HG02870 (cell line): ENCODE measurements at regions not wholly inside any gene's neighbourhood (a gene's known extent, or its start where the extent isn't known, plus 50 kb on each side); places are given as distances from the start of the nearest gene placed in this dataset.
A peak's percentile ranks its signal among the peaks of the same experiment; 100 is the strongest.
"Not testable (repeated sequence)": the region's sequence is repeated elsewhere in the genome, so short reads cannot be mapped to it uniquely, and the experiment has no call there.

Source experiments
- ATAC-seq: cut with Tn5 transposase; IDR thresholded peaks from one replicate; pipeline ENCODE4 v1.9.1; 2021; ENCODE audit warnings: mild to moderate bottlenecking, moderate library complexity; ENCODE audit not compliant: unreplicated experiment

DNA sequence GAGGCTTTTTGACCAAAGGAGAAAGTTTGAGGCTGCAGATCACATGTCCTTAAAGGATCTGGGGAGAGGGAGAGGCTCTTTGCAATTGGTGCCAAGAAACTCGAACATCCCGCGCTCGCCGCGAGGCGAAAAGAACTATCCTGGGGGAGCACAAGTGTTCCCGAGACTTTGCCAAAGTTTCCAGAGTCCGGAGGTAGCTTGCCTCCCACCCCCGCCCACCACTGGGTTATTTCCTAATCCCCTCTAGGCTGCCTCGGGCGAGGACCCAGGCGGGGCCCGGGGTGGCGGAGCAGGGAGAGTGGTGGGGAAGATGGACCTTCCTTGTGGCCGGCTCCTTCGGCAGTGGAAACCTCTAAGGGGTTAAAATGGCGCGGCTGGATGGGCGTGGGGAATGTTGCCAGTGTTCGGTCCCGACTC, 114.5 kb downstream of the KCNRG start:
- no peak for ATAC-seq

GRCh38 chr13:50130123-50130946, 115.1 kb downstream of the KCNRG start:
- ATAC-seq: no peak

DNA sequence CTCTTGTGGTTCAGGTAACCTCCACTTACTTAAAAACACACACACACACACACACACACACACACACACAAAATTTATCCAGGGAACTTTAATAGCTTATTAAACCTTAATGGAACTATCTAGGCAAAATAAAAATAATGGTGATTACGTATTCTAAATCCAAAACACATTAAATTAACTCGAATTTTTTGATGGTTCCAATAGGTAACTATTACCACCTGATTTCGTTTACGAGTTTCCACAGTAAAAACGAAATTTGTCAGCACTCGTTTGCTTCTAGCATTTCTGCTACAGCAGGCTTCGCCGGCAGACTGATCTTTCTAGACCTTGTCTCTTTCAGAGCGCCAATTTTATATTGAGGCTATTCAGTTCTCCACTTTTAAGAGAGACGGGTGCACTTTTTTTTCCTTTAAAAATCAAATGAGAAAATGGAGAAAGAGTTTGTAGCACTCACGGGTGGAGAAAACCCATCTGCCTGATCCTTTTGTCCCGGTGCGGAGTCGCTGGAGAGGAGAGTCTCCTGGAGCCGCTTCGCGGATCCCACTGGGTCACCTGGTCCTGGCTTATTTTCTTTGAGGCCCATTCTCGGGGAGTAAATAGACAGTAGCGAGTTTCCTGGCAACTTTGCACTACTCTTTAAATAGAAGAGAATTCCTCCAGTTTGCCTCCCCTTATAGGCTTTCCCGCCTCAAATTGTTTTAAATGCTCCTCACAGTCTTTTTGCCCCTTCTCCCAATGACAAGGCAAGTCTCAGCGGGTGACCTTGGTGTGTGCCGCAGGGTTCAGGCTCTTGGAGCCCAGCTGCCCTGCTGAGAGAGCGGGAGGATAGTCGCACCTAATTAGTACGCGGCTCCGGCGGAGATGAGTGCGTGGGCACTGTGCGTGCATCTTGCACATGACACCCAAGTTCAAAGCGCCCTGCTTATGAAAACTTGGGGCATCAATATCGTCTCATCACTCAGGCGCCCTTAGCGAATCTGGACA, 117.0 kb downstream of the KCNRG start:
- ATAC-seq: no peak

DNA sequence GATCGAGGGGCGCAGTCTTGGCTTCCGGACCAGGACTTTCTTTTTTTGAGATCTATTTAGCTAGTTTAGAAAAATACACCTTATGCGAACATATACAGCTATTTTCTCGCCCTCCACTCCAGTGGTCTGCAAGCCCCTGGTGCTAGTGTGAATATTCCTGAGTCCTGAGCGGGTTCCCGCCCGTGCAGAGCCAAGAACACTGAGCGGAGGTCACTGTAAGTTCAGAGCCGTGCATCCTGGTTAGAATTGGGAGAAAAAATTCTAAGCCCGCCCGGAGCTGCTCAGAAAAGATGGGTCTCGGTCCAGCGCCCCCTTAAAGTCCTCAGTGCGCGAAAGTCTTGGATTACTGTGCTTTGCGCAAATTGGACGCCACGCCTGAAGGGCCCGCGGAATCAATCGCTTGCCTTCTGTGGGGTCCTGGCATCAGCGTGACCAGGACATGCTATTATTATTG, 117.7 kb downstream of the KCNRG start:
- ATAC-seq: no peak

DNA sequence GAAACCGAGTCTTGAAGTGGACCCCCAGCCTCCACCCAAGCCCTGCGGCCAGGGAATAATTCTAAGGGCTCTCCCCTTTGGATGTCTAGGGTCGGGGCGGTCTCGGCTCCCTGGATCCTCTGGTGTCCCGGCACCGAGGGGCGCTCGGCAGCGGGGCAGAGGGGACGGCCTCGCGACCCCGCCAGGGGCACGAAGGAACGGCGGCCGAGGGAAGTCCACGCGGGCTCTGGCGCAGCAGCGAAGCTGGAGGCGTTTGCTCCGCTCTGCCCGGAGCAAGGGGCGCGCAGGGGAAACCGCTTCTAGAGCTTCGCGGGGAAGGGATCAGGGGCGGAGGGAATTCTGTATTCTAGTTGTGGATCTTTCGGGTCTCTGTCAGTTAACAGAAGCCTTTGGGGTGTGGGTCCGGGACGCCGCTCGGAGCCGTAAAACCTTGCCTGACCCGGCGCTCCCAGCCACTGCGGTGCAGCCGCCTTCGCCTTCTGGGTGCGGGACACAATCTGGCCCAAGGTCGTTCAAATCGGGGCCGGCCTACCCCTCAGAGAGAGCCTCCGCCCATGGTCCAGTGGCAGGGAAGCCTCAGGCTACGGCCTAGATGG, 118.2 kb downstream of the KCNRG start:
- ATAC-seq: no peak

GRCh38 chr13:50136226-50136625, 121.0 kb downstream of the KCNRG start:
- no peak for ATAC-seq

DNA sequence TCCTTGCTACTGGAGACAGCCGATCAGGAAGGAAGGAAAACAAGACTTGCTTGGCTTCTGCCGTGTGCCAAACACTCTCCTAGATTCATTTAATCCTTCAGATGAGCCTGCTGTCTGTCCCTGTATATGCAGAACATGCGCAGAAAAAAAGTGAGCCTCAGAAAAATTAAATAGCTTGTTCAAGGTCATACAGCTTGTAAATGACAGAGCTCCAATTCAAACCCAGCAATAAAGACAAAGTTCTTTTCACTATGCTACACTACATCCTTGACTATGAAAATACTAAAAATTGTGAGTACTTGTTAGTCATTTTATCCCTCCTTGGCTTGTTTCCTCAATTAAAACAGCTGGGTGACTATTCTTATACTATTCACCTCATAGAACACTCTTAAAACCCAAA, 121.4 kb downstream of the KCNRG start:
- ATAC-seq: no peak

DNA sequence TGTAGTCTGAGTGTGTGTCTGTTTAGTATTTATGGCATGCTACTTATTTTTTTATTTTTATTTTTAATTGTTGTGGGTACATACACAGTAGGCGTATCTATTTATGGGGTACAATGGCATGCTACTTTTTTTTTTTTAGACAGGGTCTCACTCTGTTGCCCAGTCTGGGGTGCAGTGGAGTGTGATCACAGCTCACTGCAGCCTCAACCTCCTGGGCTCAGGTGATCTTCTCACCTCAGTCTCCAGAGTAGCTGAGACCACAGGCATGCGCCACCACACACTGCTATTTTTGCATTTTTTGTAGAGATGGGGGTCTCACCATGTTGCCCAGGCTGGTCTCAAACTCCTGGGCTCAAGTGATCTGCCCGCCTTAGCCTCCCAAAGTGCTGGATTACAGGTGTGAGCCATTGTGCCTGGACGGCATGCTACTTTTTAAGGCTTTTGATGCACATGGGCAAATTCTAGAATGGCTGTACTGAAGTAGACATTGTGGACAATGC, 124.2 kb downstream of the KCNRG start:
- ATAC-seq: not testable (repeated sequence)

DNA sequence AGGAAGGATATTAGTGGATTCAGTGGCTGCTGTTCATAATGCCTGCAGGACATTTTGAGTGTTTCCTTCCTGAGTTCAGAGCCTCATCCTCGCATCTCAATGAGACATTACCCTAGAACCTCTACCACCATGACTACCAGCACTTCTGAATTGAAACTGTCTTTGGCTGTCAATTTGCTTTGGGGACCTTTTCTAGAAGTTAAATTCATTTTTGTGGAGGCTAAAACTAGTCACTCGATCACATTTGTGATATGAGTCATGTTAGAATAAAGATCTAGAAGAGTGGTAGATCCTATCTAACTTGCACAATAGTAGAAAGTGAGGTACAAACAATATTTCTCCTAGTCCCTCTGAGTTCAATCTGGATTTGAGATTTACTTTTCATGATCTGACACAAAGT, 124.9 kb downstream of the KCNRG start:
- no peak for ATAC-seq

- ATAC-seq: no peak
Measured at GRCh38 chr13:50140581-50141374, 125.5 kb downstream of the KCNRG start.

GRCh38 chr13:50141375-50141975, 126.2 kb downstream of the KCNRG start:
- no peak for ATAC-seq

DNA sequence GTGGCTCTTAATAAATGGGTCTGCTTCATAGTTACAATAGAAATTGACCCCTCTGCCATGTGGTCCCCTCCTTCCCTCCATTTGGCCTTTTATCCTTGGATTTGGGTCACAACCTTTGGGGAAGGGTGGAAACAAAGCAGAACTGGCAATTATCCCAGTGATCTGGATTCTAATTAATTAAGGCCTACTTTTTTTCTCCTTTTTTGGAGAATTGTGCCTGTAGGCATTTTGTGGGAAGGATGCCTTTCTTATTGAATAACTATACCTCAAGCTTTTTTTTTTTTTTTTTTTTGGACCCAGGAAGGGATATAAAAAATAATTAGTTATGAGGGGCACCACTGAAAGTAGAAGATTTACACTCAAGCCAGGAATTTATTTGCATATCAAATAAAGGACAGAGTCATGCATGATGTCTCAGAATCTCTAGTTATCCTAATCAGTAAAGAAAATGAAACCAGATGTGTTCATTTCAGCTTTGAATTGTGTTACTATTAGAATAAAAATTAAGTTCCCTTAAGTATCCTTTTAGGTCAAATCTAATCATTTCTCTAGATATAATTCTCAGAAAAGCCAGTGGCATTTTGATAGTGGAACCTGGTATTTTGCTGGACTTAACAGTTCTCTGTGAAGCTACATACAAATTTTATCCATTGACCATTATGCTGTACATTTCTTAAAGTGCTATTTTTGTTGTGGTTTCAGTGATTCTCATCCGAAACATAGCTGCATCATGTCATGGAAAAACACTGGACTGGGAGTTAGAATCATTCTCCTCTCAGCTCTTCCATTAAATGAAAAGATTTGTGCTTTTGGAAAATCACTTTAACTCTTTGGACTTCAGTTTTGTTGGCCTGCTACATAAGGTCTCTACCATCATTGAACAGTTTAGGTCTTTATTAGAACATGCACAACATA, 129.3 kb downstream of the KCNRG start:
- ATAC-seq: no peak

- no peak for ATAC-seq
Measured at GRCh38 chr13:50149214-50149613, 134.0 kb downstream of the KCNRG start.

DNA sequence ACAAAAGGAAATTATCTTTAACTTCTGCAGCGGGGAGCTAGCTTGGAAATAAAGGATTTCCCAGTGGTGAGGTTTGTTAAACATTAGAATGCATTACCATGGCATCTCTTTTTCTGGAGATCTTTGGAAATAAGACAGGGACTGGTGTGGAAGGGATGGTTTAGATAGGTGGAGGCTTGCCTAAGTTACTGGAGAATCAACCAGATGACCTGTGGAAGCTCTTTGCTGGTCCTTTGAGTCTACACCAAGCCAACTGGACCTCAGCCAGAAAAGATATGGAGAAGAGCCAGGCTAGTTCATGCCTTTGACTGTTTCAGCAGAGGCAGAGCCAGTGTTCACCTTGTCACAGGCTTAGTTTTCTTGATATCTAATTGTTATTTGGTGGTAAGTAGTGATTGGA, 134.7 kb downstream of the KCNRG start:
- no peak for ATAC-seq

GRCh38 chr13:50152224-50152623, 137.0 kb downstream of the KCNRG start:
- no peak for ATAC-seq

DNA sequence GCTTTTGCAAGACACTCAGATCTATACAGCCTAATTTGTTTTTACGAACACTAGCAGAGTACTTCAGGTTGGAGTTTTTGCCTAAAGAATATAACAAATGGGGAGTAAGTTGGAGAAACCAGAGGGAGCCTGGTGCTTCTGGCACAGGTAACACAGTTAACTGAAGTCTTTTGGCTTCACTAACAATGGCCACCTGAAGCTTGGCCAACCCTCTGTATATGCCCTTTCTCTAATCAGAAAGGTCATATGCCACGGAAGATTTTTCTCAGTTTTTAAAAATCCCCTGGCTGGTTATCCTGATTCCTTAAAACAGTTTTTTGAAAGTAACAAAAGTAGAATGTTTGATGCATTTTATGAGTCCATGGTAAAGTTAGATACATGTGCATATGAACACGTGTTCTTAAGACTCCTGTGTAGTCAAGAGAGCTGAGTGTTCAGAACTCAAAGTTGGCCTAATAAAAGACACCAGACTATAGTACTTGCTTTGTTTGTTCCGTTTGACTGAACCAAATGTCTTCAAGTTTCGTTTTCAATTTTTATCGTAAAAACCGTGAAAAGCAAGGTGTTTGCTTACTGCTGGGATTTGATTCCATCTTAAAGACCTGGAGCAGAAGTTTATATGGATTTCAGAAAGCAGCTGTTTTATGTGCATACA, 137.5 kb downstream of the KCNRG start:
- ATAC-seq: peak; percentile 66

DNA sequence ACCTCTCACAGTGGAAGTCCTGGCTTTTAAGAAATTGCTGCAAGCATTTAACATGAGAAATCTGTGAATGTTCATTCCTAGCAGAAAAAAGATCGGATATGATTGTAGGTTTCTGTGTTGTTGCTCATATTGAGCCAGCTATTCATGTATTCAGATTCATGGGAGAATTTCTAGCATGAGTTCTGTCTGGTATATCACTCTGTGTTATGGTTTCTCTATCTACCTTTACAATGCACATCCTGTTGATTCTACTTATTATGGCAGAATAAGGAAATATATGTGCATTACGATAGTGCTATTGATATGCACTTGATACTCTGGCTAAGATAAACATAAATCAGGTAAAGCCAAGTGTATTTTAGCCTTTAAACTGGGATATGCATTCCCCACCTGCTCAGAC, 138.2 kb downstream of the KCNRG start:
- no peak for ATAC-seq

- no peak for ATAC-seq
Measured at GRCh38 chr13:50153876-50154275, 138.6 kb downstream of the KCNRG start.
